H1 (cell line): ENCODE measurements at regions not wholly inside any gene's neighbourhood (a gene's known extent, or its start where the extent isn't known, plus 50 kb on each side); places are given as distances from the start of the nearest gene placed in this dataset.

Source experiments
- NANOG ChIP-seq: IDR thresholded peaks from 2 replicates; pipeline ENCODE4 v1.6.1; 2011; ENCODE audit warnings: low read length, low read depth, mild to moderate bottlenecking, inconsistent platforms; ENCODE audit not compliant: insufficient read depth, poor library complexity, severe bottlenecking
- RFX5 ChIP-seq: IDR thresholded peaks from 2 replicates; pipeline ENCODE4 v1.6.1; 2011; ENCODE audit warnings: low read depth, low read length, improper control_type of control experiment, borderline replicate concordance
- RNF2 ChIP-seq: fragments of 200-900, 300-1000 bp; sonication (generic); IDR thresholded peaks from 2 replicates; pipeline ENCODE4 v1.7.1; 2016; ENCODE audit warnings: borderline replicate concordance, low read depth, mild to moderate bottlenecking, antibody characterized with exemption, low read length; ENCODE audit not compliant: poor library complexity, severe bottlenecking; ENCODE audit errors: missing control alignments
- SAP30 ChIP-seq: fragments of 300-600 bp; sonication (generic); IDR thresholded peaks from 2 replicates; pipeline ENCODE4 v1.7.1; 2012; ENCODE audit warnings: low read length, moderate library complexity, mild to moderate bottlenecking, inconsistent platforms; ENCODE audit not compliant: insufficient read depth, insufficient replicate concordance
- SIRT6 ChIP-seq: IDR thresholded peaks from one replicate; pipeline ENCODE4 v1.7.1; 2012; ENCODE audit warnings: low read length, inconsistent platforms
- SP2 ChIP-seq: IDR thresholded peaks from 2 replicates; pipeline ENCODE4 v1.6.1; 2012; ENCODE audit warnings: mild to moderate bottlenecking, low read length, inconsistent platforms
- TBP ChIP-seq: IDR thresholded peaks from 2 replicates; pipeline ENCODE4 v1.6.1; 2011; ENCODE audit warnings: low read depth, low read length, improper control_type of control experiment
- TEAD4 ChIP-seq: IDR thresholded peaks from 2 replicates; pipeline ENCODE4 v1.6.1; 2012; ENCODE audit warnings: low read depth, low read length, inconsistent platforms, mixed read lengths
- TF ChIP-seq, protein P1 (sequence below): fragments of 300-600 bp; sonication (generic); IDR thresholded peaks from 2 replicates; pipeline ENCODE4 v1.7.1; 2012; ENCODE audit warnings: low read length, moderate library complexity, mild to moderate bottlenecking, inconsistent platforms; ENCODE audit not compliant: insufficient replicate concordance
- TF ChIP-seq, protein P2 (sequence below): IDR thresholded peaks from 2 replicates; pipeline ENCODE4 v1.6.1; 2011; ENCODE audit warnings: low read length, improper control_type of control experiment

GRCh38 chr13:71964491-71965100 lies 97.6 kb upstream of the DACH1 start (continued):
- TF ChIP-seq, protein P1, sequence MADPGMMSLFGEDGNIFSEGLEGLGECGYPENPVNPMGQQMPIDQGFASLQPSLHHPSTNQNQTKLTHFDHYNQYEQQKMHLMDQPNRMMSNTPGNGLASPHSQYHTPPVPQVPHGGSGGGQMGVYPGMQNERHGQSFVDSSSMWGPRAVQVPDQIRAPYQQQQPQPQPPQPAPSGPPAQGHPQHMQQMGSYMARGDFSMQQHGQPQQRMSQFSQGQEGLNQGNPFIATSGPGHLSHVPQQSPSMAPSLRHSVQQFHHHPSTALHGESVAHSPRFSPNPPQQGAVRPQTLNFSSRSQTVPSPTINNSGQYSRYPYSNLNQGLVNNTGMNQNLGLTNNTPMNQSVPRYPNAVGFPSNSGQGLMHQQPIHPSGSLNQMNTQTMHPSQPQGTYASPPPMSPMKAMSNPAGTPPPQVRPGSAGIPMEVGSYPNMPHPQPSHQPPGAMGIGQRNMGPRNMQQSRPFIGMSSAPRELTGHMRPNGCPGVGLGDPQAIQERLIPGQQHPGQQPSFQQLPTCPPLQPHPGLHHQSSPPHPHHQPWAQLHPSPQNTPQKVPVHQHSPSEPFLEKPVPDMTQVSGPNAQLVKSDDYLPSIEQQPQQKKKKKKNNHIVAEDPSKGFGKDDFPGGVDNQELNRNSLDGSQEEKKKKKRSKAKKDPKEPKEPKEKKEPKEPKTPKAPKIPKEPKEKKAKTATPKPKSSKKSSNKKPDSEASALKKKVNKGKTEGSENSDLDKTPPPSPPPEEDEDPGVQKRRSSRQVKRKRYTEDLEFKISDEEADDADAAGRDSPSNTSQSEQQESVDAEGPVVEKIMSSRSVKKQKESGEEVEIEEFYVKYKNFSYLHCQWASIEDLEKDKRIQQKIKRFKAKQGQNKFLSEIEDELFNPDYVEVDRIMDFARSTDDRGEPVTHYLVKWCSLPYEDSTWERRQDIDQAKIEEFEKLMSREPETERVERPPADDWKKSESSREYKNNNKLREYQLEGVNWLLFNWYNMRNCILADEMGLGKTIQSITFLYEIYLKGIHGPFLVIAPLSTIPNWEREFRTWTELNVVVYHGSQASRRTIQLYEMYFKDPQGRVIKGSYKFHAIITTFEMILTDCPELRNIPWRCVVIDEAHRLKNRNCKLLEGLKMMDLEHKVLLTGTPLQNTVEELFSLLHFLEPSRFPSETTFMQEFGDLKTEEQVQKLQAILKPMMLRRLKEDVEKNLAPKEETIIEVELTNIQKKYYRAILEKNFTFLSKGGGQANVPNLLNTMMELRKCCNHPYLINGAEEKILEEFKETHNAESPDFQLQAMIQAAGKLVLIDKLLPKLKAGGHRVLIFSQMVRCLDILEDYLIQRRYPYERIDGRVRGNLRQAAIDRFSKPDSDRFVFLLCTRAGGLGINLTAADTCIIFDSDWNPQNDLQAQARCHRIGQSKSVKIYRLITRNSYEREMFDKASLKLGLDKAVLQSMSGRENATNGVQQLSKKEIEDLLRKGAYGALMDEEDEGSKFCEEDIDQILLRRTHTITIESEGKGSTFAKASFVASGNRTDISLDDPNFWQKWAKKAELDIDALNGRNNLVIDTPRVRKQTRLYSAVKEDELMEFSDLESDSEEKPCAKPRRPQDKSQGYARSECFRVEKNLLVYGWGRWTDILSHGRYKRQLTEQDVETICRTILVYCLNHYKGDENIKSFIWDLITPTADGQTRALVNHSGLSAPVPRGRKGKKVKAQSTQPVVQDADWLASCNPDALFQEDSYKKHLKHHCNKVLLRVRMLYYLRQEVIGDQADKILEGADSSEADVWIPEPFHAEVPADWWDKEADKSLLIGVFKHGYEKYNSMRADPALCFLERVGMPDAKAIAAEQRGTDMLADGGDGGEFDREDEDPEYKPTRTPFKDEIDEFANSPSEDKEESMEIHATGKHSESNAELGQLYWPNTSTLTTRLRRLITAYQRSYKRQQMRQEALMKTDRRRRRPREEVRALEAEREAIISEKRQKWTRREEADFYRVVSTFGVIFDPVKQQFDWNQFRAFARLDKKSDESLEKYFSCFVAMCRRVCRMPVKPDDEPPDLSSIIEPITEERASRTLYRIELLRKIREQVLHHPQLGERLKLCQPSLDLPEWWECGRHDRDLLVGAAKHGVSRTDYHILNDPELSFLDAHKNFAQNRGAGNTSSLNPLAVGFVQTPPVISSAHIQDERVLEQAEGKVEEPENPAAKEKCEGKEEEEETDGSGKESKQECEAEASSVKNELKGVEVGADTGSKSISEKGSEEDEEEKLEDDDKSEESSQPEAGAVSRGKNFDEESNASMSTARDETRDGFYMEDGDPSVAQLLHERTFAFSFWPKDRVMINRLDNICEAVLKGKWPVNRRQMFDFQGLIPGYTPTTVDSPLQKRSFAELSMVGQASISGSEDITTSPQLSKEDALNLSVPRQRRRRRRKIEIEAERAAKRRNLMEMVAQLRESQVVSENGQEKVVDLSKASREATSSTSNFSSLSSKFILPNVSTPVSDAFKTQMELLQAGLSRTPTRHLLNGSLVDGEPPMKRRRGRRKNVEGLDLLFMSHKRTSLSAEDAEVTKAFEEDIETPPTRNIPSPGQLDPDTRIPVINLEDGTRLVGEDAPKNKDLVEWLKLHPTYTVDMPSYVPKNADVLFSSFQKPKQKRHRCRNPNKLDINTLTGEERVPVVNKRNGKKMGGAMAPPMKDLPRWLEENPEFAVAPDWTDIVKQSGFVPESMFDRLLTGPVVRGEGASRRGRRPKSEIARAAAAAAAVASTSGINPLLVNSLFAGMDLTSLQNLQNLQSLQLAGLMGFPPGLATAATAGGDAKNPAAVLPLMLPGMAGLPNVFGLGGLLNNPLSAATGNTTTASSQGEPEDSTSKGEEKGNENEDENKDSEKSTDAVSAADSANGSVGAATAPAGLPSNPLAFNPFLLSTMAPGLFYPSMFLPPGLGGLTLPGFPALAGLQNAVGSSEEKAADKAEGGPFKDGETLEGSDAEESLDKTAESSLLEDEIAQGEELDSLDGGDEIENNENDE, result no peak
- TF ChIP-seq RFX5, result no peak
- no peak for TF ChIP-seq NANOG
- no peak for TF ChIP-seq SIRT6
- no peak for TF ChIP-seq TBP
- no peak for TF ChIP-seq SAP30
- TF ChIP-seq, protein P2, sequence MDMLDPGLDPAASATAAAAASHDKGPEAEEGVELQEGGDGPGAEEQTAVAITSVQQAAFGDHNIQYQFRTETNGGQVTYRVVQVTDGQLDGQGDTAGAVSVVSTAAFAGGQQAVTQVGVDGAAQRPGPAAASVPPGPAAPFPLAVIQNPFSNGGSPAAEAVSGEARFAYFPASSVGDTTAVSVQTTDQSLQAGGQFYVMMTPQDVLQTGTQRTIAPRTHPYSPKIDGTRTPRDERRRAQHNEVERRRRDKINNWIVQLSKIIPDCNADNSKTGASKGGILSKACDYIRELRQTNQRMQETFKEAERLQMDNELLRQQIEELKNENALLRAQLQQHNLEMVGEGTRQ, result no peak
- no peak for TF ChIP-seq RNF2
- no peak for TF ChIP-seq SP2
- TF ChIP-seq TEAD4, result no peak
